Hepatocyte (in vitro differentiated cells): ENCODE measurements at regions not wholly inside any gene's neighbourhood (a gene's known extent, or its start where the extent isn't known, plus 50 kb on each side); places are given as distances from the start of the nearest gene placed in this dataset.

ENCODE experiments used
- DNase-seq: peaks from one replicate; pipeline ENCODE4 v3.0.0-alpha.2; 2016; ENCODE audit warnings: low spot score
- H2AFZ ChIP-seq: fragments of 200-600 bp; sonication (generic); 2 replicates; pipeline ENCODE4 v1.6.0; 2016; ENCODE audit warnings: antibody characterized with exemption, mild to moderate bottlenecking
- H3K27ac ChIP-seq: fragments of 200-600 bp; sonication (generic); 2 replicates; pipeline ENCODE4 v1.5.1; 2016; ENCODE audit warnings: mild to moderate bottlenecking
- H3K27me3 ChIP-seq: fragments of 200-600 bp; sonication (generic); 2 replicates; pipeline ENCODE4 v1.6.1; 2016
- H3K36me3 ChIP-seq: fragments of 200-600 bp; sonication (generic); replicated peaks from 2 replicates; pipeline ENCODE4 v1.5.1; 2016; ENCODE audit warnings: low read depth; ENCODE audit not compliant: insufficient read depth
- H3K4me1 ChIP-seq: fragments of 200-600 bp; sonication (generic); 2 replicates; pipeline ENCODE4 v1.5.1; 2016; ENCODE audit warnings: mild to moderate bottlenecking, moderate library complexity; ENCODE audit not compliant: insufficient read depth
- H3K4me2 ChIP-seq: fragments of 200-600 bp; sonication (generic); 2 replicates; pipeline ENCODE4 v1.6.0; 2016
- H3K4me3 ChIP-seq: fragments of 200-600 bp; sonication (generic); 2 replicates; pipeline ENCODE4 v1.5.1; 2016; ENCODE audit warnings: mild to moderate bottlenecking
- H3K79me2 ChIP-seq: fragments of 200-600 bp; sonication (generic); 2 replicates; pipeline ENCODE4 v1.6.0; 2017; ENCODE audit warnings: mild to moderate bottlenecking
- H3K9me2 ChIP-seq: fragments of 200-600 bp; sonication (generic); replicated peaks from 2 replicates; pipeline ENCODE4 v1.6.0; 2017; ENCODE audit warnings: mild to moderate bottlenecking; ENCODE audit not compliant: insufficient read depth
- H3K9me3 ChIP-seq: fragments of 200-600 bp; sonication (generic); 2 replicates; pipeline ENCODE4 v1.5.1; 2016; ENCODE audit warnings: low read depth, mild to moderate bottlenecking
- H4K20me1 ChIP-seq: fragments of 200-600 bp; sonication (generic); 2 replicates; pipeline ENCODE4 v1.6.0; 2016; ENCODE audit warnings: mild to moderate bottlenecking; ENCODE audit not compliant: insufficient read depth, poor library complexity, severe bottlenecking
- CTCF ChIP-seq: fragments of 200-600 bp; sonication (generic); IDR thresholded peaks from 2 replicates; pipeline ENCODE4 v1.5.1; 2016; ENCODE audit warnings: antibody characterized with exemption, mild to moderate bottlenecking; ENCODE audit not compliant: poor library complexity
- EZH2 ChIP-seq: fragments of 200-600 bp; sonication (generic); IDR thresholded peaks from 2 replicates; pipeline ENCODE4 v1.6.1; 2016; ENCODE audit warnings: antibody characterized with exemption, mild to moderate bottlenecking, borderline replicate concordance
- EZH2phosphoT487 ChIP-seq: fragments of 200-600 bp; sonication (generic); IDR thresholded peaks from one replicate; pipeline ENCODE4 v1.6.1; 2018; ENCODE audit warnings: antibody characterized with exemption, mild to moderate bottlenecking, low read depth, moderate library complexity; ENCODE audit not compliant: unreplicated experiment, severe bottlenecking
- WGBS: methylation state at CpG from one replicate; pipeline ENCODE4 v1.1.6; 2016; ENCODE audit warnings: low lambda C conversion rate; ENCODE audit errors: missing lambda C conversion rate; 5-methylcytosine and 5-hydroxymethylcytosine counted together

- Histone ChIP-seq H3K36me3 (no peaks in the 10 kb centered on the region), H3K4me1 (no peaks in the 10 kb centered on the region), H3K27ac (no peak overlapping the region), H3K9me2 (no peaks in the 10 kb centered on the region), H3K4me3 (no peak overlapping the region), H3K27me3 (peaks cover 23% of the 10 kb centered on the region), H3K4me2 (no peak overlapping the region), H4K20me1 (no peaks in the 10 kb centered on the region), H3K79me2 (no peaks in the 10 kb centered on the region), H2AFZ (no peak overlapping the region), H3K9me3 (no peaks in the 10 kb centered on the region)
- DNase-seq, result no peak
- TF ChIP-seq CTCF (no peak), EZH2 (no peak), EZH2phosphoT487 (no peak)
Measured at GRCh38 chr20:22459754-22460153, 124.6 kb downstream of the FOXA2 start.

- Histone ChIP-seq H3K9me3 (no peaks in the 10 kb centered on the region), H3K4me3 (no peak overlapping the region), H2AFZ (no peak overlapping the region), H3K4me2 (no peak overlapping the region), H3K36me3 (no peaks in the 10 kb centered on the region), H3K79me2 (no peaks in the 10 kb centered on the region), H3K9me2 (no peaks in the 10 kb centered on the region), H3K27ac (no peak overlapping the region), H3K4me1 (no peaks in the 10 kb centered on the region), H4K20me1 (no peaks in the 10 kb centered on the region), H3K27me3 (peaks cover 23% of the 10 kb centered on the region)
- 52% methylated on average over 3 of the region's 3 CpGs for WGBS
- DNase-seq, result no peak
- no peak for TF ChIP-seq EZH2phosphoT487
- TF ChIP-seq EZH2, result no peak
- no peak for TF ChIP-seq CTCF
Measured at GRCh38 chr20:22456109-22456508, 128.3 kb downstream of the FOXA2 start.

- Histone ChIP-seq H3K27ac (no peak overlapping the region), H3K4me2 (no peak overlapping the region), H3K9me3 (no peaks in the 10 kb centered on the region), H4K20me1 (no peaks in the 10 kb centered on the region), H3K79me2 (no peaks in the 10 kb centered on the region), H3K4me1 (no peaks in the 10 kb centered on the region), H3K36me3 (no peaks in the 10 kb centered on the region), H3K4me3 (no peak overlapping the region), H3K27me3 (peaks cover 23% of the 10 kb centered on the region), H2AFZ (no peak overlapping the region), H3K9me2 (no peaks in the 10 kb centered on the region)
- TF ChIP-seq EZH2 (no peak), CTCF (no peak)
- 69% methylated on average over 6 of the region's 6 CpGs for WGBS
- no peak for DNase-seq
Measured at GRCh38 chr20:22455259-22455658, 129.1 kb downstream of the FOXA2 start.
